ENCODE measurements at regions not wholly inside any gene's neighbourhood (a gene's known extent, or its start where the extent isn't known, plus 50 kb on each side); places are given as distances from the start of the nearest gene placed in this dataset.

- Histone ChIP-seq H3K27ac (ENCODE audit: low read length) (no peak overlapping the region), H3K4me1 (ENCODE audit: control insufficient read depth, insufficient read depth, low read length) (no peaks in the 10 kb centered on the region), H3K36me3 (ENCODE audit: control insufficient read depth, insufficient read depth, low read length) (no peaks in the 10 kb centered on the region), H3K4me3 (ENCODE audit: low read depth in 2 of 2, low read length in 2 of 2) (no peak overlapping the region), H3K27me3 (ENCODE audit: control insufficient read depth, insufficient read depth, low read length) (no peaks in the 10 kb centered on the region), H3K9me3 (ENCODE audit: control insufficient read depth, insufficient read depth, low read depth, low read length) (no peaks in the 10 kb centered on the region)
- intact Hi-C loops (cut with micrococcal nuclease; ENCODE audit: unreplicated experiment) (no loop called here), in situ Hi-C loops (cut with HindIII; ENCODE audit: low pct_unique_long_range_greater_than_20kb, low sequenced_read_pairs) (no loop called here)
- ATAC-seq (no peak), DNase-seq (ENCODE audit: low read depth, low spot score) (no peak)
- BruUV-seq (replicated peaks): no TSS peak
- TF ChIP-seq REST (IDR thresholded peaks at IDR 0.05; ENCODE audit: insufficient read depth in 1 of 2, low read depth in 2 of 2, low read length in 1 of 2): no peak
- no peak for TF ChIP-seq POLR2AphosphoS5 (IDR thresholded peaks at IDR 0.05; ENCODE audit: low read depth, low read length)
- no peak for TF ChIP-seq SIN3A (IDR thresholded peaks at IDR 0.05; ENCODE audit: borderline replicate concordance, insufficient read depth, low read depth, low read length)
- TF ChIP-seq CTCF (IDR thresholded peaks at IDR 0.05): no peak
- ChIA-PET POLR2A (no interaction called here), CTCF (no interaction called here)
These were observed 244.7 kb downstream of the TFAP2C start for GRCh38 chr20:56873836-56874235.

- no peaks in the 10 kb centered on the region for H3K36me3 ChIP-seq (ENCODE audit: control insufficient read depth, insufficient read depth, low read length)
- no TSS peak for BruUV-seq (replicated peaks)
- H3K4me1 ChIP-seq (ENCODE audit: control insufficient read depth, insufficient read depth, low read length): no peaks in the 10 kb centered on the region
- no peaks in the 10 kb centered on the region for H3K27me3 ChIP-seq (ENCODE audit: control insufficient read depth, insufficient read depth, low read length)
- intact Hi-C loops (cut with micrococcal nuclease; ENCODE audit: unreplicated experiment): no loop called here
- H3K27ac ChIP-seq (ENCODE audit: low read length): no peak overlapping the region
- H3K4me3 ChIP-seq (ENCODE audit: low read depth in 2 of 2, low read length in 2 of 2): no peak overlapping the region
- ChIA-PET CTCF (no interaction called here), POLR2A (no interaction called here)
- DNase-seq (ENCODE audit: low read depth, low spot score) (peak; percentile 18), ATAC-seq (peak; percentile 91)
- TF ChIP-seq POLR2AphosphoS5 (IDR thresholded peaks at IDR 0.05; ENCODE audit: low read depth, low read length) (no peak), REST (IDR thresholded peaks at IDR 0.05; ENCODE audit: insufficient read depth in 1 of 2, low read depth in 2 of 2, low read length in 1 of 2) (no peak), CTCF (IDR thresholded peaks at IDR 0.05) (no peak), TCF7L2 (IDR thresholded peaks at IDR 0.05; ENCODE audit: low read depth, low read length) (no peak), SIN3A (IDR thresholded peaks at IDR 0.05; ENCODE audit: borderline replicate concordance, insufficient read depth, low read depth, low read length) (no peak)
- no peaks in the 10 kb centered on the region for H3K9me3 ChIP-seq (ENCODE audit: control insufficient read depth, insufficient read depth, low read depth, low read length)
- in situ Hi-C loops (cut with HindIII; ENCODE audit: low pct_unique_long_range_greater_than_20kb, low sequenced_read_pairs): no loop called here
These were observed 246.1 kb downstream of the TFAP2C start for GRCh38 chr20:56875052-56875659.
